Vagina (tissue), 2 donors: ENCODE measurements at regions not wholly inside any gene's neighbourhood (a gene's known extent, or its start where the extent isn't known, plus 50 kb on each side); places are given as distances from the start of the nearest gene placed in this dataset.

ENCODE experiments used
- CTCF ChIP-seq, 3 experiments: fragments of 450-650 bp in 2 of 3; fragments of 200-600 bp in 1 of 3; sonication (generic) in 1 of 3; IDR thresholded peaks; one replicate each; pipeline ENCODE4 v1.5.1; 2017 to 2019; ENCODE audit warnings: antibody characterized with exemption in 3 of 3, mild to moderate bottlenecking in 2 of 3, moderate library complexity in 2 of 3
- POLR2A ChIP-seq, 2 donors: fragments of 450-650 bp; IDR thresholded peaks; one replicate each; pipeline ENCODE4 v1.6.1; 2017; ENCODE audit warnings: antibody characterized with exemption in 2 of 2, mild to moderate bottlenecking in 2 of 2, moderate library complexity in 2 of 2

- no peak for TF ChIP-seq CTCF (IDR thresholded peaks at IDR 0.05)
- TF ChIP-seq POLR2A (IDR thresholded peaks at IDR 0.05): no peak
Observed at GRCh38 chr4:12588582-12588981, 895.6 kb downstream of the RAB28 start.
